NCI-H345 treated with DMSO at 0.1 percent for 48 hours (cell line): ENCODE measurements at regions not wholly inside any gene's neighbourhood (a gene's known extent, or its start where the extent isn't known, plus 50 kb on each side); places are given as distances from the start of the nearest gene placed in this dataset.
"Not testable (repeated sequence)": the region's sequence is repeated elsewhere in the genome, so short reads cannot be mapped to it uniquely, and the experiment has no call there.

Experiments
- DNase-seq: peaks from one replicate; lab custom pipeline; 2025; ENCODE audit not compliant: unreplicated experiment; lab: John Stamatoyannopoulos, UW

- no peak for DNase-seq
Observed at GRCh38 chr3:62926494-62926893, 51.3 kb upstream of the CADPS start.

- no peak for DNase-seq
Observed at GRCh38 chr3:62928256-62928655, 53.0 kb upstream of the CADPS start.

- DNase-seq, result no peak
Observed at GRCh38 chr3:62929771-62930170, 54.6 kb upstream of the CADPS start.

GRCh38 chr3:62935793-62936192 is 60.6 kb upstream of the CADPS start:
- no peak for DNase-seq

- DNase-seq, result no peak
Observed at GRCh38 chr3:62936626-62937254, 61.5 kb upstream of the CADPS start.

GRCh38 chr3:62938583-62938982 is 63.4 kb upstream of the CADPS start:
- no peak for DNase-seq

- no peak for DNase-seq
Observed at GRCh38 chr3:62939707-62940106, 64.5 kb upstream of the CADPS start.

GRCh38 chr3:62940771-62941563 is 65.8 kb upstream of the CADPS start:
- DNase-seq, result no peak

GRCh38 chr3:62942227-62942626 is 67.0 kb upstream of the CADPS start:
- DNase-seq, result no peak

GRCh38 chr3:62942764-62943163 is 67.5 kb upstream of the CADPS start:
- no peak for DNase-seq

- DNase-seq, result no peak
Observed at GRCh38 chr3:62948921-62949320, 73.7 kb upstream of the CADPS start.

GRCh38 chr3:62950210-62950609 is 75.0 kb upstream of the CADPS start:
- DNase-seq, result no peak

- DNase-seq, result no peak
Observed at GRCh38 chr3:62951037-62951613, 75.9 kb upstream of the CADPS start.

- not testable (repeated sequence) for DNase-seq
Observed at GRCh38 chr3:62951880-62952279, 76.7 kb upstream of the CADPS start.

GRCh38 chr3:62954580-62954979 is 79.4 kb upstream of the CADPS start:
- DNase-seq, result no peak

GRCh38 chr3:62955126-62955525 is 79.9 kb upstream of the CADPS start:
- no peak for DNase-seq

GRCh38 chr3:62956411-62956810 is 81.2 kb upstream of the CADPS start:
- DNase-seq, result no peak

- no peak for DNase-seq
Observed at GRCh38 chr3:62961874-62962556, 86.8 kb upstream of the CADPS start.

GRCh38 chr3:62962714-62963113 is 87.5 kb upstream of the CADPS start:
- no peak for DNase-seq

GRCh38 chr3:62965311-62965710 is 90.1 kb upstream of the CADPS start:
- no peak for DNase-seq

- DNase-seq, result no peak
Observed at GRCh38 chr3:62968128-62968527, 92.9 kb upstream of the CADPS start.

GRCh38 chr3:62970648-62971047 is 95.4 kb upstream of the CADPS start:
- no peak for DNase-seq
